Peyer's patch (tissue), 4 donors: ENCODE measurements at regions not wholly inside any gene's neighbourhood (a gene's known extent, or its start where the extent isn't known, plus 50 kb on each side); places are given as distances from the start of the nearest gene placed in this dataset.
"Not testable (repeated sequence)": the region's sequence is repeated elsewhere in the genome, so short reads cannot be mapped to it uniquely, and the experiment has no call there.

ENCODE experiments used
- DNase-seq, 3 donors: peaks; one replicate each; pipeline ENCODE4 v3.0.0-alpha.2; 2017 to 2019
- H3K27ac ChIP-seq, 4 donors: fragments of 200-600 bp; sonication (generic); one replicate each; pipeline ENCODE4 v1.5.1; 2016 to 2019
- H3K27me3 ChIP-seq, 2 donors: fragments of 200-600 bp; sonication (generic); one replicate each; pipeline ENCODE4 v1.5.1; 2019
- H3K36me3 ChIP-seq, 3 donors: fragments of 200-600 bp; sonication (generic); one replicate each; pipeline ENCODE4 v1.5.1; 2016 to 2019
- H3K4me1 ChIP-seq, 4 donors: fragments of 200-600 bp; sonication (generic); one replicate each; pipeline ENCODE4 v1.5.1; 2016 to 2019
- H3K4me3 ChIP-seq, 4 donors: fragments of 200-600 bp; sonication (generic); 1 replicate in 3 of 4; 2 replicates in 1 of 4; pipeline ENCODE4 v1.5.1; 2016 to 2019; ENCODE audit warnings: mild to moderate bottlenecking in 1 of 4
- H3K9me3 ChIP-seq, 4 donors: fragments of 200-600 bp; sonication (generic); one replicate each; pipeline ENCODE4 v1.5.1; 2016 to 2019; ENCODE audit warnings: mild to moderate bottlenecking in 1 of 4
- POLR2A ChIP-seq, 2 donors: fragments of 450-650 bp; IDR thresholded peaks; one replicate each; pipeline ENCODE4 v1.5.1; 2017; ENCODE audit warnings: antibody characterized with exemption in 2 of 2, mild to moderate bottlenecking in 2 of 2, moderate library complexity in 2 of 2
- TF ChIP-seq, protein P1 (sequence below), 6 experiments: fragments of 450-650 bp in 4 of 6; fragments of 200-600 bp in 2 of 6; sonication (generic) in 1 of 6; IDR thresholded peaks; one replicate each; pipeline ENCODE4 v1.5.1; 2017 to 2019; ENCODE audit warnings: antibody characterized with exemption in 6 of 6, mild to moderate bottlenecking in 3 of 6, moderate library complexity in 1 of 6

GRCh38 chr3:192968901-192969300, 51.2 kb upstream of the MB21D2 start:
- H3K4me3 ChIP-seq, H3K9me3 ChIP-seq, H3K4me1 ChIP-seq, H3K27me3 ChIP-seq, DNase-seq, H3K27ac ChIP-seq, H3K36me3 ChIP-seq: not testable (repeated sequence)

- Histone ChIP-seq H3K27ac (no peak overlapping the region), H3K27me3 (no peaks in the 10 kb centered on the region), H3K4me3 (no peak overlapping the region), H3K9me3 (no peaks in the 10 kb centered on the region), H3K36me3 (no peaks in the 10 kb centered on the region), H3K4me1 (no peaks in the 10 kb centered on the region)
- TF ChIP-seq, protein P1, sequence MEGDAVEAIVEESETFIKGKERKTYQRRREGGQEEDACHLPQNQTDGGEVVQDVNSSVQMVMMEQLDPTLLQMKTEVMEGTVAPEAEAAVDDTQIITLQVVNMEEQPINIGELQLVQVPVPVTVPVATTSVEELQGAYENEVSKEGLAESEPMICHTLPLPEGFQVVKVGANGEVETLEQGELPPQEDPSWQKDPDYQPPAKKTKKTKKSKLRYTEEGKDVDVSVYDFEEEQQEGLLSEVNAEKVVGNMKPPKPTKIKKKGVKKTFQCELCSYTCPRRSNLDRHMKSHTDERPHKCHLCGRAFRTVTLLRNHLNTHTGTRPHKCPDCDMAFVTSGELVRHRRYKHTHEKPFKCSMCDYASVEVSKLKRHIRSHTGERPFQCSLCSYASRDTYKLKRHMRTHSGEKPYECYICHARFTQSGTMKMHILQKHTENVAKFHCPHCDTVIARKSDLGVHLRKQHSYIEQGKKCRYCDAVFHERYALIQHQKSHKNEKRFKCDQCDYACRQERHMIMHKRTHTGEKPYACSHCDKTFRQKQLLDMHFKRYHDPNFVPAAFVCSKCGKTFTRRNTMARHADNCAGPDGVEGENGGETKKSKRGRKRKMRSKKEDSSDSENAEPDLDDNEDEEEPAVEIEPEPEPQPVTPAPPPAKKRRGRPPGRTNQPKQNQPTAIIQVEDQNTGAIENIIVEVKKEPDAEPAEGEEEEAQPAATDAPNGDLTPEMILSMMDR (IDR thresholded peaks at IDR 0.05): no peak
- no peak for DNase-seq
These were observed 63.0 kb upstream of the MB21D2 start for GRCh38 chr3:192980632-192981031.

DNA sequence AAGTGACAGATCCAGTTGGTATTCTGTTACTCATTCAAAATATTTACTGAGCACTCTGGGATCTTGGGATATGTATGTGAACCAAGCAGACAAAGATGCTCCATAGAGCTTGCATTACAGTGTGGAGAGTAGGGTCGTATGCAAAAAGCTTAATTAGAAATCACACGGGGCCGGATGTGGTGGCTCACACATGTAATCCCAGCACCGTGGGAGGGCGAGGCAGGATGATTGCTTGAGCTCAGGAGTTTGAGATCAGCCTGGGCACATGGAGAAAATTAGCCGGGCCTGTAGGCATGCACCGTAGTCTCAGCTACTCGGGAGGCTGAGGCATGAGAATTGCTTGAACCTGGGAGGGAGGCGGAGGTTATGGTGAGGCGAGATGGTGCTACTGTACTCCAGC, 68.7 kb upstream of the MB21D2 start:
- Histone ChIP-seq H3K4me3 (no peak overlapping the region), H3K27me3 (no peaks in the 10 kb centered on the region), H3K9me3 (no peaks in the 10 kb centered on the region), H3K36me3 (no peaks in the 10 kb centered on the region), H3K4me1 (no peaks in the 10 kb centered on the region), H3K27ac (no peak overlapping the region)
- TF ChIP-seq, protein P1 (IDR thresholded peaks at IDR 0.05): no peak
- DNase-seq: no peak

DNA sequence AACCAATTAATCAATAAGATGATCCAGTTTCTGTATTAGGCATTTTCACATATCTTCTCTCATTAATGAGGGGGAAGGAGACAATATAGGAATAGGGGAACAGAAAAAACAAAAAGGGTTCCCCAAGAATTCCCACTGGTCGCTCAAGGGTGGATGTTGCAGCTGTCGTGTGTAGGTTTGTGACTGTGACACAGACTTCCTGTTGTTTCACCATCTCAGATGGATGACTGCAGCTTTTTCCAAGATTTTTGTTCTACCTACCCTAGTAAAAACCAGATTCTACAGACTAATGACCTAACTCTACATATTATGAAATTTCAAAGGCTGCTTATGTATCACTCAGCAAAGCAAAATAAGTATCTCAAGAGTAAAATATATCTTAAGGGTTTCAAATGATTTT, 73.7 kb upstream of the MB21D2 start:
- H3K4me3 ChIP-seq: no peak overlapping the region
- TF ChIP-seq POLR2A (IDR thresholded peaks at IDR 0.05): no peak
- TF ChIP-seq, protein P1 (IDR thresholded peaks at IDR 0.05): no peak
- H3K4me1 ChIP-seq: no peaks in the 10 kb centered on the region
- H3K36me3 ChIP-seq: no peaks in the 10 kb centered on the region
- no peaks in the 10 kb centered on the region for H3K9me3 ChIP-seq
- H3K27ac ChIP-seq: no peak overlapping the region
- no peaks in the 10 kb centered on the region for H3K27me3 ChIP-seq
- DNase-seq: no peak

- Histone ChIP-seq H3K4me1 (no peaks in the 10 kb centered on the region), H3K36me3 (no peaks in the 10 kb centered on the region), H3K27ac (no peak overlapping the region), H3K9me3 (no peaks in the 10 kb centered on the region), H3K4me3 (no peak overlapping the region), H3K27me3 (no peaks in the 10 kb centered on the region)
- DNase-seq: no peak
- TF ChIP-seq POLR2A (IDR thresholded peaks at IDR 0.05): no peak
- TF ChIP-seq, protein P1 (IDR thresholded peaks at IDR 0.05): no peak
These were observed 74.7 kb upstream of the MB21D2 start for GRCh38 chr3:192992361-192992760.

DNA sequence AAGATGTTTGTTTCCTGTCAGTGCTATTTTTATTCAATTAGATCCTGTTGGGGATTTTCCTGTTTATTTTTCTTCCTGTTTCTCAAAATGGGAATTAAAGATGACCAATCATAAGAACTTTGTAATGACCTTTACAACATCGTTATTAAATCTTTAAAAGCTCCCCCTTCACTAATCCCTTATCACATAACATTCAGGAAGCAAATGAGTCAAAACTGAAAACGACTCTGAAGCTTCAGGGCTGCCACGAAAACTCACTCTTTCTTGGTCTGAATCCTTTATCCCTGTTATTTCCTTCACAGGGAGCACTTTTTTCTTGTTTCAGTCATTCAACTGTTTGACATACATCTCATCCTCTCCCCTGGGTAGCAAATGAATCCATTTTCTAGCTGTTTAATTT, 75.8 kb upstream of the MB21D2 start:
- Histone ChIP-seq H3K9me3 (no peaks in the 10 kb centered on the region), H3K27ac (no peak overlapping the region)
- TF ChIP-seq, protein P1 (IDR thresholded peaks at IDR 0.05): no peak
- no peak for TF ChIP-seq POLR2A (IDR thresholded peaks at IDR 0.05)

DNA sequence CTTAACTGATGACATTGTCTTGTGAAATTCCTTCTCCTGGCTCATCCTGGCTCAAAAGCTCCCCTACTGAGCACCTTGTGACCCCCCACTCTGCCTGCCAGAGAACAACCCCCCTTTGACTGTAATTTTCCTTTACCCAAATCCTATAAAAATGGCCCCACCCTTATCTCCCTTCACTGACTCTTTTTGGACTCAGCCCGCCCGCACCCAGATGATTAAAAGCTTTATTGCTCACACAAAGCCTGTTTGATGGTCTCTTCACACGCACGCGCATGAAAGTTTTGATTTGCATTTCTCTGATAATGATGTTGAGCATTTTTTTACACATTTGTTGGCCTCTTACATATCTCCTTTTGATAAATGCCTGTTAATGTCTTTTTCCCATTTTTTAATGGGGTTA, 83.5 kb upstream of the MB21D2 start:
- DNase-seq, H3K4me1 ChIP-seq, H3K27ac ChIP-seq, H3K9me3 ChIP-seq, H3K4me3 ChIP-seq, H3K36me3 ChIP-seq, H3K27me3 ChIP-seq: not testable (repeated sequence)

More for the DNA sequence above, 75.8 kb upstream of the MB21D2 start:
- Histone ChIP-seq H3K4me3 (no peak overlapping the region), H3K27me3 (no peaks in the 10 kb centered on the region), H3K4me1 (no peaks in the 10 kb centered on the region), H3K36me3 (no peaks in the 10 kb centered on the region)
- no peak for DNase-seq

GRCh38 chr3:193003624-193004023, 86.0 kb upstream of the MB21D2 start:
- H3K9me3 ChIP-seq, H3K27ac ChIP-seq, H3K36me3 ChIP-seq, H3K27me3 ChIP-seq, DNase-seq, H3K4me3 ChIP-seq, H3K4me1 ChIP-seq: not testable (repeated sequence)
